Neutrophil (primary cell): ENCODE measurements at regions not wholly inside any gene's neighbourhood (a gene's known extent, or its start where the extent isn't known, plus 50 kb on each side); places are given as distances from the start of the nearest gene placed in this dataset.

Experiments used
- H3K27ac ChIP-seq: fragments of 200-600 bp; sonication (generic); 2 replicates; pipeline ENCODE4 v1.5.1; 2016; ENCODE audit warnings: mild to moderate bottlenecking, moderate library complexity
- H3K27me3 ChIP-seq: fragments of 200-600 bp; sonication (generic); 2 replicates; pipeline ENCODE4 v1.6.0; 2016; ENCODE audit warnings: mild to moderate bottlenecking
- H3K36me3 ChIP-seq: fragments of 200-600 bp; sonication (generic); 2 replicates; pipeline ENCODE4 v1.5.1; 2017
- H3K4me1 ChIP-seq, 2 experiments: fragments of 200-600 bp in 1 of 2; sonication (generic) in 1 of 2; 1 replicate in 1 of 2; 2 replicates in 1 of 2; pipeline versions ENCODE4 v1.5.1 to v1.6.1; 2013 to 2016; ENCODE audit warnings: low read depth in 1 of 2, low read length in 1 of 2, mild to moderate bottlenecking in 1 of 2, moderate library complexity in 1 of 2; ENCODE audit not compliant: control insufficient read depth in 1 of 2, insufficient read depth in 1 of 2
- H3K4me3 ChIP-seq, 2 experiments: fragments of 200-600 bp in 1 of 2; sonication (generic) in 1 of 2; 1 replicate in 1 of 2; 2 replicates in 1 of 2; pipeline ENCODE4 v1.5.1; 2013 to 2016; ENCODE audit warnings: low read depth in 1 of 2, low read length in 1 of 2, mild to moderate bottlenecking in 1 of 2, moderate library complexity in 1 of 2
- H3K9me3 ChIP-seq: fragments of 200-600 bp; sonication (generic); 2 replicates; pipeline ENCODE4 v1.5.1; 2016
- CTCF ChIP-seq: fragments of 200-600 bp; sonication (generic); IDR thresholded peaks from 2 replicates; pipeline ENCODE4 v1.5.1; 2016; ENCODE audit warnings: antibody characterized with exemption

GRCh38 chr14:100659345-100660001 lies 67.2 kb upstream of the DLK1 start:
- no peak for TF ChIP-seq CTCF
- no peaks in the 10 kb centered on the region for H3K9me3 ChIP-seq
- H3K36me3 ChIP-seq, result no peaks in the 10 kb centered on the region
- H3K27ac ChIP-seq, result no peak overlapping the region
- peaks cover 23% of the 10 kb centered on the region for H3K27me3 ChIP-seq
- peaks cover 13 to 19% of the 10 kb centered on the region in 2 experiments for H3K4me1 ChIP-seq
- H3K4me3 ChIP-seq, result no peak overlapping the region

- no peak for TF ChIP-seq CTCF
- no peaks in the 10 kb centered on the region for H3K9me3 ChIP-seq
- no peak overlapping the region for H3K27ac ChIP-seq
- no peak overlapping the region for H3K4me3 ChIP-seq
- peaks cover 12% of the 10 kb centered on the region for H3K27me3 ChIP-seq
- H3K36me3 ChIP-seq, result no peaks in the 10 kb centered on the region
- H3K4me1 ChIP-seq, result peaks cover 10 to 14% of the 10 kb centered on the region in 2 experiments
These were observed 66.2 kb upstream of the DLK1 start for GRCh38 chr14:100660498-100660881.

DNA sequence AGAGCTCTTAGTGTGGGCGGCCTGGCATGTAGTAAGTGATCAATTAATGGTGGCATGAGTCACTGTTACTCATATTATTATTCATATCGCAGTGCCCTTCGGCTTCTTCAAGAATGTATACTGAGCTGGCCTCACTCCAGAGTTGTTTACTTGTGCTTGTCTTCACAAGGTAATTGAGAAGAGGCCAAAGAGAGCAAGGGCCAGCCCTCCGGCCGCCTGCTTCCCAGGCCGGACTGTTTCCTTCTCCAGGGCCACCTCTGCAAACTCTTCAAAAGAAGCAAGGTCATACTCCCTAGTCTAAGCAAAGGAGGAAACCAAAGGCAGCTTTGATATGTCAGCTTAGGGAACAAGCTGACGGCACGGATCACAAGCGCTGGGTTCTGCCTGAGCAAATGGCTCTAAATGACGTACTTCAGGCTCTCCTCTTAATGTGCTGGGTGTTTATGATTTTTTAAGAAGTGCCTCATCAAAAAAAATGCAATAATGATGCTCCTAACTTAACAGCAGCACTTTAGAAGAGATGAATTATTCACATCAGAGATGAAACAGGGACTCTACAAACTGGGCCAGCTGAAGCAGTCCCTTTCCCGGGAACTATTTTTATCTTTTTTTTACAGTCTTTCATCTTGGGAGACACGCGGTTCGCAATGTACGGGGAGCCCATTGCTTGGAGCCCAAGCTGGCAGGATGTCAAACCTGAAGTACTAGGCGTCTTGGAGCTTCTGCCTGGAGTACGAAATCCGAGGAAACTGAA lies 65.6 kb upstream of the DLK1 start:
- no peak overlapping the region for H3K4me3 ChIP-seq
- no peaks in the 10 kb centered on the region for H3K36me3 ChIP-seq
- peaks cover 10 to 14% of the 10 kb centered on the region in 2 experiments for H3K4me1 ChIP-seq
- H3K9me3 ChIP-seq, result no peaks in the 10 kb centered on the region
- TF ChIP-seq CTCF, result no peak
- H3K27me3 ChIP-seq, result peaks cover 7% of the 10 kb centered on the region
- H3K27ac ChIP-seq, result no peak overlapping the region

GRCh38 chr14:100662879-100663760 lies 63.6 kb upstream of the DLK1 start:
- H3K36me3 ChIP-seq, result no peaks in the 10 kb centered on the region
- peaks cover 10 to 14% of the 10 kb centered on the region in 2 experiments for H3K4me1 ChIP-seq
- no peak overlapping the region for H3K4me3 ChIP-seq
- TF ChIP-seq CTCF, result peak; percentile 95
- H3K27me3 ChIP-seq, result no peaks in the 10 kb centered on the region
- H3K9me3 ChIP-seq, result no peaks in the 10 kb centered on the region
- peak overlapping the region; percentile 31 for H3K27ac ChIP-seq

GRCh38 chr14:100663761-100664052 lies 63.0 kb upstream of the DLK1 start:
- H3K9me3 ChIP-seq, result no peaks in the 10 kb centered on the region
- H3K27ac ChIP-seq, result no peak overlapping the region
- H3K4me3 ChIP-seq, result no peak overlapping the region
- H3K4me1 ChIP-seq, result peaks cover 12 to 16% of the 10 kb centered on the region in 2 experiments
- no peaks in the 10 kb centered on the region for H3K36me3 ChIP-seq
- no peak for TF ChIP-seq CTCF
- H3K27me3 ChIP-seq, result no peaks in the 10 kb centered on the region
